NCI-H748 (cell line): ENCODE measurements at regions not wholly inside any gene's neighbourhood (a gene's known extent, or its start where the extent isn't known, plus 50 kb on each side); places are given as distances from the start of the nearest gene placed in this dataset.
A peak's percentile ranks its signal among the peaks of the same experiment; 100 is the strongest.
"Not testable (repeated sequence)": the region's sequence is repeated elsewhere in the genome, so short reads cannot be mapped to it uniquely, and the experiment has no call there.

ENCODE experiments used
- DNase-seq: peaks from one replicate; lab custom pipeline; 2025; ENCODE audit not compliant: unreplicated experiment; lab: John Stamatoyannopoulos, UW

- DNase-seq = peak; percentile 72
Observed at GRCh38 chr1:143905214-143906179, 66.3 kb downstream of the FAM72C start.

GRCh38 chr1:143904622-143904979, 67.2 kb downstream of the FAM72C start:
- not testable (repeated sequence) for DNase-seq

- peak; percentile 54 for DNase-seq
Observed at GRCh38 chr1:143903899-143904621, 67.7 kb downstream of the FAM72C start.

- DNase-seq = not testable (repeated sequence)
Observed at GRCh38 chr1:143896377-143896776, 75.4 kb downstream of the FAM72C start.

- peak; percentile 50 for DNase-seq
Observed at GRCh38 chr1:143884932-143885574, 86.7 kb downstream of the FAM72C start.

- not testable (repeated sequence) for DNase-seq
Observed at GRCh38 chr1:143884532-143884931, 87.3 kb downstream of the FAM72C start.

GRCh38 chr1:143879757-143880536, 91.8 kb downstream of the FAM72C start:
- not testable (repeated sequence) for DNase-seq

- not testable (repeated sequence) for DNase-seq
Observed at GRCh38 chr1:143875947-143876346, 95.8 kb downstream of the FAM72C start.

- not testable (repeated sequence) for DNase-seq
Observed at GRCh38 chr1:143874625-143875024, 97.2 kb downstream of the FAM72C start.

GRCh38 chr1:143873650-143874049, 98.1 kb downstream of the FAM72C start:
- DNase-seq = not testable (repeated sequence)

GRCh38 chr1:143870388-143870787, 101.4 kb downstream of the FAM72C start:
- DNase-seq = not testable (repeated sequence)

- not testable (repeated sequence) for DNase-seq
Observed at GRCh38 chr1:143867590-143868220, 104.1 kb downstream of the FAM72C start.

GRCh38 chr1:143863901-143864520, 107.8 kb downstream of the FAM72C start:
- DNase-seq = not testable (repeated sequence)

GRCh38 chr1:143862722-143863121, 109.1 kb downstream of the FAM72C start:
- DNase-seq = not testable (repeated sequence)

GRCh38 chr1:143861306-143861705, 110.5 kb downstream of the FAM72C start:
- not testable (repeated sequence) for DNase-seq

GRCh38 chr1:143855867-143856266, 115.9 kb downstream of the FAM72C start:
- DNase-seq = not testable (repeated sequence)

- DNase-seq = not testable (repeated sequence)
Observed at GRCh38 chr1:143854069-143854468, 117.7 kb downstream of the FAM72C start.

- not testable (repeated sequence) for DNase-seq
Observed at GRCh38 chr1:143850637-143851036, 121.1 kb downstream of the FAM72C start.

GRCh38 chr1:143848859-143849258, 122.9 kb downstream of the FAM72C start:
- not testable (repeated sequence) for DNase-seq
